K562 (cell line): ENCODE measurements at regions not wholly inside any gene's neighbourhood (a gene's known extent, or its start where the extent isn't known, plus 50 kb on each side); places are given as distances from the start of the nearest gene placed in this dataset.

Experiments
- ATAC-seq: fragments of 200-7000 bp; cut with Tn5 transposase; 3 replicates; pipeline ENCODE4 v1.9.1; 2020; ENCODE audit warnings: moderate library complexity
- BruUV-seq: library from RNA; stranded (reverse); fragments of 400-500 nt; replicated peaks from 2 replicates; lab custom pipeline; 2021; lab: Mats Ljungman, UMichigan
- CTCF ChIA-PET: fragments of 300-600 bp; formaldehyde crosslinking; extraction: SDS; loops from one replicate; lab custom pipeline; 2021; ENCODE audit warnings: low intra/inter-chr PET ratio; lab: Yijun Ruan, JAX
- POLR2A ChIA-PET: fragments of 300-600, 350-650 bp; sonication (Branson Sonifier 250); formaldehyde crosslinking; extraction: SDS; loops from one replicate; lab custom pipeline; 2021; ENCODE audit warnings: antibody characterized with exemption, inconsistent platforms; lab: Yijun Ruan, JAX
- DNase-seq, 4 experiments: peaks; one replicate each; pipeline versions ENCODE4 v3.0.0 to v3.0.0-alpha.2; 2011 to 2018; ENCODE audit warnings: low spot score in 3 of 4, mixed read lengths in 3 of 4; ENCODE audit errors: extremely low read depth in 1 of 4
- FAIRE-seq: peaks from 2 replicates; lab custom pipeline; 2011; peaks lifted over from hg19 to GRCh38; lab: Jason Lieb, UNC
- H2AFZ ChIP-seq: 2 replicates; pipeline ENCODE4 v1.6.0; 2011; ENCODE audit warnings: low read depth, low read length, control low read depth, inconsistent platforms
- H3K27ac ChIP-seq: fragments of 200-600 bp; 3 replicates; pipeline ENCODE4 v1.8.0; 2011; ENCODE audit warnings: low read depth, mild to moderate bottlenecking, control low read depth, inconsistent platforms, low read length, moderate library complexity, mixed read lengths; ENCODE audit errors: extremely low read depth
- H3K27me3 ChIP-seq, 2 experiments: fragments of 300-600 bp in 1 of 2; 2 replicates in 1 of 2; 3 replicates in 1 of 2; pipeline versions ENCODE4 v1.6.0 to v1.8.0; 2011; ENCODE audit warnings: inconsistent platforms in 2 of 2, low read length in 2 of 2, mild to moderate bottlenecking in 1 of 2, mixed read lengths in 1 of 2, moderate library complexity in 1 of 2; ENCODE audit not compliant: control insufficient read depth in 2 of 2, insufficient read depth in 2 of 2
- H3K36me3 ChIP-seq: fragments of 300-600 bp; 3 replicates; pipeline ENCODE4 v1.8.0; 2011; ENCODE audit warnings: mild to moderate bottlenecking, low read length, inconsistent platforms; ENCODE audit not compliant: control insufficient read depth, insufficient read depth
- H3K4me1 ChIP-seq, 2 experiments: fragments of 200-600 bp in 1 of 2; replicated peaks in 1 of 2; 2 replicates in 1 of 2; 3 replicates in 1 of 2; pipeline versions ENCODE4 v1.5.1 to v1.8.0; 2011; ENCODE audit warnings: inconsistent platforms in 2 of 2, low read length in 2 of 2, mild to moderate bottlenecking in 1 of 2, mixed read lengths in 1 of 2, moderate library complexity in 1 of 2; ENCODE audit not compliant: control insufficient read depth in 2 of 2, insufficient read depth in 2 of 2
- H3K4me2 ChIP-seq: 2 replicates; pipeline ENCODE4 v1.6.1; 2011; ENCODE audit warnings: low read length, control low read depth, inconsistent platforms, mixed read lengths; ENCODE audit not compliant: insufficient read depth
- H3K4me3 ChIP-seq: fragments of 200-600 bp; sonication (generic), shearing (Covaris generic); 2 replicates; pipeline ENCODE4 v1.5.1; 2016; ENCODE audit warnings: control low read depth, inconsistent platforms
- H3K79me2 ChIP-seq: fragments of 200-600 bp; 3 replicates; pipeline ENCODE4 v1.8.0; 2011; ENCODE audit warnings: low read length, inconsistent platforms; ENCODE audit not compliant: control insufficient read depth, insufficient read depth
- H3K9ac ChIP-seq, 2 experiments: 2 replicates each; pipeline versions ENCODE4 v1.6.0 to v1.6.1; 2011; ENCODE audit warnings: low read depth in 2 of 2, low read length in 2 of 2, control low read depth in 1 of 2, inconsistent platforms in 1 of 2, mild to moderate bottlenecking in 1 of 2, mixed read lengths in 1 of 2; ENCODE audit not compliant: insufficient read depth in 1 of 2
- H3K9me1 ChIP-seq: one replicate; pipeline ENCODE4 v1.6.0; 2011; ENCODE audit warnings: inconsistent platforms, mild to moderate bottlenecking, low read length, moderate library complexity; ENCODE audit not compliant: control insufficient read depth, insufficient read depth
- H3K9me3 ChIP-seq: replicated peaks from 2 replicates; pipeline ENCODE4 v1.5.1; 2011; ENCODE audit warnings: low read depth, low read length, inconsistent platforms; ENCODE audit not compliant: control insufficient read depth, insufficient read depth
- H4K20me1 ChIP-seq: replicated peaks from 2 replicates; pipeline ENCODE4 v1.6.1; 2011; ENCODE audit warnings: low read length, inconsistent platforms, mixed read lengths; ENCODE audit not compliant: control insufficient read depth, insufficient read depth
- KLF10 ChIP-seq: fragments of 250-450 bp; sonication (Bioruptor Pico); IDR thresholded peaks from 2 replicates; pipeline ENCODE4 v1.6.1; 2021; ENCODE audit warnings: matching md5 sums
- PREB ChIP-seq: sonication (generic); formaldehyde crosslinking; IDR thresholded peaks from 2 replicates; pipeline ENCODE4 v1.8.1; 2023; ENCODE audit warnings: mild to moderate bottlenecking, missing genetic modification reagents
- SFPQ ChIP-seq: fragments of 200-400 bp; formaldehyde crosslinking; IDR thresholded peaks from 2 replicates; pipeline ENCODE4 v1.6.1; 2017; ENCODE audit warnings: mild to moderate bottlenecking, low read depth, low read length, moderate library complexity
- SP2 ChIP-seq: IDR thresholded peaks from 2 replicates; pipeline ENCODE4 v1.6.1; 2011; ENCODE audit warnings: mild to moderate bottlenecking, low read depth, low read length, moderate library complexity; ENCODE audit not compliant: poor library complexity, severe bottlenecking; ENCODE audit errors: extremely low read depth
- WGBS: fragments of 100-300 bp; shearing (Covaris generic); methylation state at CpG from one replicate; pipeline ENCODE4 v1.1.6; 2016; ENCODE audit warnings: low coverage, mixed read lengths; ENCODE audit not compliant: insufficient coverage; ENCODE audit errors: missing lambda C conversion rate; 5-methylcytosine and 5-hydroxymethylcytosine counted together
- in situ Hi-C: fragments of 300-500 bp; cut with MboI; formaldehyde crosslinking; loops from 4 replicates; pipeline ENCODE4 v1.15.0; 2018; ENCODE audit warnings: inconsistent platforms, mixed read lengths
- intact Hi-C: fragments of 100-400 bp; cut with micrococcal nuclease; formaldehyde crosslinking; loops from 2 replicates; pipeline ENCODE4 v1.14.2; 2022

- H3K4me3 ChIP-seq: no peak overlapping the region
- H3K9ac ChIP-seq: no peak overlapping the region
- H3K9me3 ChIP-seq: peaks cover 2% of the 10 kb centered on the region
- no peaks in the 10 kb centered on the region for H3K79me2 ChIP-seq
- DNase-seq (no peak), FAIRE-seq (no peak), ATAC-seq (no peak)
- in situ Hi-C loops (no loop called here), intact Hi-C loops (no loop called here)
- CTCF ChIA-PET: no interaction called here
- no peak overlapping the region for H2AFZ ChIP-seq
- 6% methylated on average over 1 of the region's 1 CpG for WGBS
- H3K27ac ChIP-seq: no peak overlapping the region
- H3K4me2 ChIP-seq: no peak overlapping the region
- POLR2A ChIA-PET: no interaction called here
- no peaks in the 10 kb centered on the region for H3K9me1 ChIP-seq
- H3K36me3 ChIP-seq: no peaks in the 10 kb centered on the region
- no peaks in the 10 kb centered on the region for H3K4me1 ChIP-seq
- no peak for TF ChIP-seq KLF10
- TF ChIP-seq SFPQ: no peak
- no peak for TF ChIP-seq PREB (CRISPR knock-in tag)
- TF ChIP-seq SP2: no peak
- BruUV-seq: no TSS peak
- no peaks in the 10 kb centered on the region for H3K27me3 ChIP-seq
- no peaks in the 10 kb centered on the region for H4K20me1 ChIP-seq
These were observed 270.2 kb upstream of the IMPG1 start for GRCh38 chr6:76342611-76343160.
